ENCODE measurements at regions not wholly inside any gene's neighbourhood (a gene's known extent, or its start where the extent isn't known, plus 50 kb on each side); places are given as distances from the start of the nearest gene placed in this dataset.

- no peak for TF ChIP-seq CTCF (IDR thresholded peaks at IDR 0.05; ENCODE audit: poor library complexity)
- TF ChIP-seq EZH2 (IDR thresholded peaks at IDR 0.05; ENCODE audit: borderline replicate concordance), result no peak
Observed at GRCh38 chr2:83908750-83909149, 550.3 kb downstream of the SUCLG1 start.
